HG02852 (cell line): ENCODE measurements at regions not wholly inside any gene's neighbourhood (a gene's known extent, or its start where the extent isn't known, plus 50 kb on each side); places are given as distances from the start of the nearest gene placed in this dataset.
"Not testable (repeated sequence)": the region's sequence is repeated elsewhere in the genome, so short reads cannot be mapped to it uniquely, and the experiment has no call there.

Source experiments
- ATAC-seq: cut with Tn5 transposase; IDR thresholded peaks from one replicate; pipeline ENCODE4 v1.9.1; 2021; ENCODE audit warnings: mild to moderate bottlenecking, moderate library complexity; ENCODE audit not compliant: unreplicated experiment

- ATAC-seq = no peak
Measured at GRCh38 chr4:150021483-150021882, 56.8 kb upstream of the DCLK2 start.

- no peak for ATAC-seq
Measured at GRCh38 chr4:150023489-150023888, 54.8 kb upstream of the DCLK2 start.

GRCh38 chr4:150026987-150027386, 51.3 kb upstream of the DCLK2 start:
- ATAC-seq = not testable (repeated sequence)
